GM13977 (cell line): ENCODE measurements at regions not wholly inside any gene's neighbourhood (a gene's known extent, or its start where the extent isn't known, plus 50 kb on each side); places are given as distances from the start of the nearest gene placed in this dataset.
"Not testable (repeated sequence)": the region's sequence is repeated elsewhere in the genome, so short reads cannot be mapped to it uniquely, and the experiment has no call there.

Experiments used
- DNase-seq: peaks from one replicate; pipeline ENCODE4 v3.0.0; 2012; ENCODE audit warnings: low spot score
- in situ Hi-C: fragments of 300-500 bp; cut with MboI; formaldehyde crosslinking; loops from one replicate; pipeline ENCODE4 v1.12.0; 2022; ENCODE audit warnings: low sequenced_read_pairs, low pct_unique_long_range_greater_than_20kb, mixed read lengths, inconsistent platforms; ENCODE audit not compliant: unreplicated experiment
- TF ChIP-seq, protein P1 (sequence below): IDR thresholded peaks from 2 replicates; pipeline ENCODE4 v1.5.1; 2012; ENCODE audit warnings: mild to moderate bottlenecking, control low read depth; ENCODE audit not compliant: insufficient read depth; ENCODE audit errors: extremely low read depth, missing control alignments

DNA sequence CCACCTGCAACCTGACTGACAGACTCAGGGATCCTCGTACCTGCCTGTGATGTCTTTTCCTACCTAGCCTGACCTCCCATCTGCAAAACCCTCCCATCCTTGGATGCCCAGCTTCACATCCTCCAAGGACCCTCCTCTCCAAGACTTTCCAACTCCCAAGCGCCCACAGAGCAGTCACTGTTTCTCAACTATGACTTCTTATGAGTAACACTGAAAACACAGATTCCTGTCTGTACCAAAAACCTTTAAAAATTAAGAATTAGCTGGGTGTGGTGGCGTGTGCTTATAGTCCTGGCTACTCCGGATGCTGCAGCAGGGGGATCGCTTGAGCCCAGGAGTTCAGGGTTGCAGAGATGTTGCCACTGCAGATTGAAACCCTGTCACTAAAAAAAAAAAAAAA is 181.9 kb downstream of the PSMG1 start:
- DNase-seq, result no peak
- in situ Hi-C loops, result no loop called here
- TF ChIP-seq, protein P1, sequence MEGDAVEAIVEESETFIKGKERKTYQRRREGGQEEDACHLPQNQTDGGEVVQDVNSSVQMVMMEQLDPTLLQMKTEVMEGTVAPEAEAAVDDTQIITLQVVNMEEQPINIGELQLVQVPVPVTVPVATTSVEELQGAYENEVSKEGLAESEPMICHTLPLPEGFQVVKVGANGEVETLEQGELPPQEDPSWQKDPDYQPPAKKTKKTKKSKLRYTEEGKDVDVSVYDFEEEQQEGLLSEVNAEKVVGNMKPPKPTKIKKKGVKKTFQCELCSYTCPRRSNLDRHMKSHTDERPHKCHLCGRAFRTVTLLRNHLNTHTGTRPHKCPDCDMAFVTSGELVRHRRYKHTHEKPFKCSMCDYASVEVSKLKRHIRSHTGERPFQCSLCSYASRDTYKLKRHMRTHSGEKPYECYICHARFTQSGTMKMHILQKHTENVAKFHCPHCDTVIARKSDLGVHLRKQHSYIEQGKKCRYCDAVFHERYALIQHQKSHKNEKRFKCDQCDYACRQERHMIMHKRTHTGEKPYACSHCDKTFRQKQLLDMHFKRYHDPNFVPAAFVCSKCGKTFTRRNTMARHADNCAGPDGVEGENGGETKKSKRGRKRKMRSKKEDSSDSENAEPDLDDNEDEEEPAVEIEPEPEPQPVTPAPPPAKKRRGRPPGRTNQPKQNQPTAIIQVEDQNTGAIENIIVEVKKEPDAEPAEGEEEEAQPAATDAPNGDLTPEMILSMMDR, result no peak

DNA sequence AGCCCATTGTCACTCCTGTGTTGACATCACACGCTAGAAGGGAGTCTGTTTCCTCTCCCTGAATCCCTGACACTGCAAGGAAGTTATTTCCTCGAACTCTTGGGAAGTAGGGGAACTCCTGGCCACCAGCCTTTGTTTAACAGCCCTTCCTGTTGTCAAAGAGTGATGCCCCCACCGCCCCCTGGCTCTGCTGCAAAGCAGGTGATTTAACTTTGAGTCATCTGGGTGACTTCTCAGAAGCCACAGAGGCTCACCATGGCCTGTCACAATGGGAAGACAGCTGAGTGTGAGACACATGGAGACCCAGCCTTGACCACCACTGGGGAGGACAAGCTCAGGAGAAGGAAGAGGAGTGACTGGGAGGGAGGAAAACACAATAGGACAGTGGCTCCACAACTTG is 182.8 kb downstream of the PSMG1 start:
- in situ Hi-C loops, result no loop called here
- TF ChIP-seq, protein P1, result no peak
- DNase-seq, result no peak

DNA sequence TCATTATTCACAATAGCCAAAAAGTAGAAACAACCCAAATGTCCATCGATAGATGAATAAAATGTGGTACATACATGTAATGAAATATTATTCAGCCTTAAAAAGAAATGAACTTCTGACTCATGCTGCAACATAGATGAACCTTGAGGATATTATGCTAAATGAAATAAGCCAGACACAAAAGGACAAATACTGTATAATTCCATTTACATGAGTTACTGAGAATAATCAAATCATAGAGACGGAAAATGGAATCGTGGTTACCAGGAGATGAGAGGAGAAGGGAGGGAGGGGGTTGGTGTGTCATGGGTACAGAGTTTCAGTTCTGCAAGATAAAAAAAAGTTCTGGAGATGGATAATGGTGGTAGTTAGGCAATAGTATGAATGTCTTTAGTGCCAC is 184.1 kb downstream of the PSMG1 start:
- TF ChIP-seq, protein P1, result no peak
- in situ Hi-C loops, result no loop called here
- no peak for DNase-seq

DNA sequence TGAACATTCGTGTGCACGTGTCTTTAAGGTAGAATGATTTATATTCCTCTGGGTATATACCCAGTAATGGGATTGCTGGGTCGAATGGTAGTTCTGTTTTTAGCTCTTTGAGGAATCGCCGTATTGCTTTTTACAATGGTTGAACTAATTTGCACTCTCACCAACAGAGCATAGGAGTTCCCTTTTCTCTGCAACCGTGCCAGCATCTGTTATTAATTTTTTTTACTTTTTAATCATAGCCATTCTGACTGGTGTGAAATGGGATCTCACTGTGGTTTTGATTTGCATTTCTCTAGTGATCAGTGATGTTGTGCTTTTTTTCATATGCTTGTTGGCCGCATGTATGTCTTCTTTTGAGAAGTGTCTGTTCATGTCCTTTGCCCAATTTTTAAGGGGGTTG is 185.0 kb downstream of the PSMG1 start:
- DNase-seq, in situ Hi-C loops: not testable (repeated sequence)

DNA sequence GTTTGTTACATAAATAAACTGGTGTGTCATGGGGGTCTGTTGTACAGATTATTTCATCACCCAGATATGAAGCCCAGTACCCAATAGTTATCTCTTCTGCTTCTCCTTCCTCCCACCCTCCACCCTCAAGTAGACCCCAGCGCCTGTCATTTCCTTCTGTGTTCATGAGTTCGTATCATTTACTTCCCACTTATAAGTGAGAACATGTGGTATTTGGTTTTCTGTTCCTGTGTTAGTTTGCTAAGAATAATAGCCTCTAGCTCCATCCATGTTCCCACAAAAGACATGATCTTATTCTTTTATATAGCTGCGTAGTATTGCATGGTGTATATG is 185.4 kb downstream of the PSMG1 start:
- in situ Hi-C loops, DNase-seq: not testable (repeated sequence)

DNA sequence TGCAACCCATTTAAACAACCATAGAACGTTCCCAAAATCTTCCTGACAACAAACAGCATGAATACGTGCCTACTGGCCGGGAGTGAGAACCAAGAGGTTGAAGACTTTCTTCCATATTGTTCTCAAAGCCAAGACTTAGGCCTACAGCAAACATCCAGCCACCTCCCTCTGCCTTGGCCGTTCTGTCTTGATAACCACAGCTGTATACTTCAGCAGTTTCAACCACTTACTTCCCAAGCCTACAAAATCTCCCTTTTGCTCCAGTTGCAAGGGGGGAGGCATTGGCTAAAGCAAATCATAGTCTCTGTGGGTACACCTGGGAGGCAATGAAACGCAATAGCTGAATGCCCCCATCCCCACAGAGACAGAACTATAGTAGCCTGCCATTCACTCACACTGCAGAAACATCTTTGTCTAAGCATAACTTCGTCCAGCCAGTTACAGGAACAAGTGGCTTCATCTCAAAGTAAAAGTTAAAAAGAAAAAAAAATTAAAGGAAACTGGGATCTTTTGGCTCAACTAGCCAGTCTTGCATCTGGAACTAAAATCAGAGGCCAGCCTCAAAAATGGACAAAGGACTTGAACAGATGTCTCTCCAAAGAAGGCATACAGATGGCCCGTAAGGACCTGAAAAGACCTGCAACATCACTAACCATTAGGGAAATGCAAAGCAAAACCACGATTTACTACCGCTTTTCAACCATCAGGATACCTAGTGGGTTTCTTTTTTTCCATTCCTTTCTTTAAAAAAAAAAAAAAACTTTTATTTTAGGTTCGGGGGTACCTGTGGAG is 186.0 kb downstream of the PSMG1 start:
- TF ChIP-seq, protein P1, result no peak
- no peak for DNase-seq
- in situ Hi-C loops, result no loop called here

DNA sequence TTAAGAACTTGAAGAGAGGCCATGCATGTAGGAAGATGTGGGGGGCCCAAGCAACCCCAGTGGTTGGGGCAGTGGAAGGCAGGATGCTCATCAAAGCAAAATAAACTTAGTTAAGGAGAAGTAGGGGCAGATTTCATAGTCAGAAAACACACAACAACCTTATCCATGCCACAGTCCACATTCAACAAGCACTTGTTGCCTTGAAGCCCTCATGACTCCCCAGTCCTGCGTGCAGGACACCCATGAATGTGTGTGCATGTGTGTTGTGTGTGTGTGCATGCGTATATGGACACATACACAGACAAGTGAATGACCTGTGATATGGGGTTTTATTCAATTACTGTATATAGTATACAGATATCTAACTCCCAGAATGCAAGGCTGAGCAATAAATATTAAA is 186.9 kb downstream of the PSMG1 start:
- in situ Hi-C loops, result no loop called here
- TF ChIP-seq, protein P1, result no peak
- no peak for DNase-seq

DNA sequence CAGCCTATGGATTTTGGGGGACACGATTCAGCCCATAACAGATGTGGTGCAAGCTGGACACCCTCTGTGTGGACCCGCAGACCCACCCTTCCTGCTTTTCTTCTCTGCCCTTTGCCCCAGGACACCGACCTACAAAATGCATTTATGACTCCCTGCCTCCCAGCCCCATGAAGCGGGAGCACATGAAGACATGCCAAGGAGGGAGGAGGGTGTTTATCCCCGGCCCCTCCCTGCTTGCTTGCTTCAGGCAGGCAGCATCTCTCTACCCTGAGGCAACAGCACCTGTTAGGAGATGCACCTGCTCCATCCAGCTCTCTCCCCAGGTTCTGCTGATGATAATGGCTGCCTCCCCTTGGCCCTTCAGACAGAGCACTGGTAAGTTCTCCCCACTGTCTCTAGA is 187.5 kb downstream of the PSMG1 start:
- TF ChIP-seq, protein P1, result no peak
- no peak for DNase-seq
- in situ Hi-C loops, result no loop called here
